ENCODE measurements at regions not wholly inside any gene's neighbourhood (a gene's known extent, or its start where the extent isn't known, plus 50 kb on each side); places are given as distances from the start of the nearest gene placed in this dataset.

DNA sequence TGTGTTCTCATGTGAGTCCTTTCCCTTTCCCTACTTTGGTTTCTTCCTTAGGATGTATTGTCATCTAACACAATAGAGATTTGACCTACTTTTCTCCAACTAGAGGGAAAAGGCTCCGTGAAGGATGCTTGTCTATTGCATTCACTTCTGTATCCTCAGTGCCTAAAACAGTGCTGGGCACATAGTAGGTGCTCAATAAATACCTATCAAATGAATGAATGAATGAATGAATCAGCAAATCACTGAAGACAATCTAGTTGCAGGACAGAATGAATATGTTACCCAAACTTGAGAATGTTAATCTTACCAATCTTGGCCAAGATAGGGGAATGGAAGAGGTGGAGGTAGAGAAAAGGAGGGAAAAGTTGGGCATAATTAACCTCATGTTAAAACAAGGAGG lies 131.2 kb upstream of the FOXN2 start:
- Mint-ChIP-seq H3K27ac (no peak overlapping the region), H3K36me3 (ENCODE audit: low read depth) (no peaks in the 10 kb centered on the region), H3K4me1 (peaks cover 22% of the 10 kb centered on the region), H3K9me3 (no peaks in the 10 kb centered on the region; the same call in 2 of the 3 replicates), H3K4me3 (no peak overlapping the region), H3K27me3 (ENCODE audit: insufficient read depth, low read depth, poor library complexity) (no peaks in the 10 kb centered on the region)
- Histone ChIP-seq H3F3A (replicated peaks; ENCODE audit: low read depth) (no peaks in the 10 kb centered on the region), H2AFZ (no peak overlapping the region), H3K27me3 (ENCODE audit: insufficient read depth) (no peaks in the 10 kb centered on the region), H3K4me2 (no peak overlapping the region), H3K79me2 (replicated peaks; ENCODE audit: insufficient read depth) (no peaks in the 10 kb centered on the region), H3K36me3 (ENCODE audit: insufficient read depth) (no peaks in the 10 kb centered on the region), H4K20me1 (replicated peaks; ENCODE audit: insufficient read depth) (no peaks in the 10 kb centered on the region), H3K27ac (ENCODE audit: low read depth) (no peak overlapping the region), H3K9me2 (ENCODE audit: insufficient read depth) (no peaks in the 10 kb centered on the region; the same call in none of the 2 replicates), H3K4me1 (ENCODE audit: insufficient read depth) (peaks cover 22% of the 10 kb centered on the region), H3K4me3 (no peak overlapping the region)
- ATAC-seq = no peak
- DNase-seq (ENCODE audit: low spot score) = no peak
- TF ChIP-seq NANOG (IDR thresholded peaks at IDR 0.05; ENCODE audit: borderline replicate concordance) (no peak), ZNF331 (CRISPR knock-in tag; IDR thresholded peaks at IDR 0.05; ENCODE audit: low read depth) (no peak), ZNF114 (CRISPR knock-in tag; IDR thresholded peaks at IDR 0.05) (no peak), EZH2 (IDR thresholded peaks at IDR 0.05; ENCODE audit: low read depth, unreplicated experiment) (no peak), STAT1 (IDR thresholded peaks at IDR 0.05; ENCODE audit: unreplicated experiment) (no peak)
- TF ChIP-seq, protein P1, sequence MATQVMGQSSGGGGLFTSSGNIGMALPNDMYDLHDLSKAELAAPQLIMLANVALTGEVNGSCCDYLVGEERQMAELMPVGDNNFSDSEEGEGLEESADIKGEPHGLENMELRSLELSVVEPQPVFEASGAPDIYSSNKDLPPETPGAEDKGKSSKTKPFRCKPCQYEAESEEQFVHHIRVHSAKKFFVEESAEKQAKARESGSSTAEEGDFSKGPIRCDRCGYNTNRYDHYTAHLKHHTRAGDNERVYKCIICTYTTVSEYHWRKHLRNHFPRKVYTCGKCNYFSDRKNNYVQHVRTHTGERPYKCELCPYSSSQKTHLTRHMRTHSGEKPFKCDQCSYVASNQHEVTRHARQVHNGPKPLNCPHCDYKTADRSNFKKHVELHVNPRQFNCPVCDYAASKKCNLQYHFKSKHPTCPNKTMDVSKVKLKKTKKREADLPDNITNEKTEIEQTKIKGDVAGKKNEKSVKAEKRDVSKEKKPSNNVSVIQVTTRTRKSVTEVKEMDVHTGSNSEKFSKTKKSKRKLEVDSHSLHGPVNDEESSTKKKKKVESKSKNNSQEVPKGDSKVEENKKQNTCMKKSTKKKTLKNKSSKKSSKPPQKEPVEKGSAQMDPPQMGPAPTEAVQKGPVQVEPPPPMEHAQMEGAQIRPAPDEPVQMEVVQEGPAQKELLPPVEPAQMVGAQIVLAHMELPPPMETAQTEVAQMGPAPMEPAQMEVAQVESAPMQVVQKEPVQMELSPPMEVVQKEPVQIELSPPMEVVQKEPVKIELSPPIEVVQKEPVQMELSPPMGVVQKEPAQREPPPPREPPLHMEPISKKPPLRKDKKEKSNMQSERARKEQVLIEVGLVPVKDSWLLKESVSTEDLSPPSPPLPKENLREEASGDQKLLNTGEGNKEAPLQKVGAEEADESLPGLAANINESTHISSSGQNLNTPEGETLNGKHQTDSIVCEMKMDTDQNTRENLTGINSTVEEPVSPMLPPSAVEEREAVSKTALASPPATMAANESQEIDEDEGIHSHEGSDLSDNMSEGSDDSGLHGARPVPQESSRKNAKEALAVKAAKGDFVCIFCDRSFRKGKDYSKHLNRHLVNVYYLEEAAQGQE (IDR thresholded peaks at IDR 0.05; ENCODE audit: unreplicated experiment) = no peak
- TF ChIP-seq, protein P2, sequence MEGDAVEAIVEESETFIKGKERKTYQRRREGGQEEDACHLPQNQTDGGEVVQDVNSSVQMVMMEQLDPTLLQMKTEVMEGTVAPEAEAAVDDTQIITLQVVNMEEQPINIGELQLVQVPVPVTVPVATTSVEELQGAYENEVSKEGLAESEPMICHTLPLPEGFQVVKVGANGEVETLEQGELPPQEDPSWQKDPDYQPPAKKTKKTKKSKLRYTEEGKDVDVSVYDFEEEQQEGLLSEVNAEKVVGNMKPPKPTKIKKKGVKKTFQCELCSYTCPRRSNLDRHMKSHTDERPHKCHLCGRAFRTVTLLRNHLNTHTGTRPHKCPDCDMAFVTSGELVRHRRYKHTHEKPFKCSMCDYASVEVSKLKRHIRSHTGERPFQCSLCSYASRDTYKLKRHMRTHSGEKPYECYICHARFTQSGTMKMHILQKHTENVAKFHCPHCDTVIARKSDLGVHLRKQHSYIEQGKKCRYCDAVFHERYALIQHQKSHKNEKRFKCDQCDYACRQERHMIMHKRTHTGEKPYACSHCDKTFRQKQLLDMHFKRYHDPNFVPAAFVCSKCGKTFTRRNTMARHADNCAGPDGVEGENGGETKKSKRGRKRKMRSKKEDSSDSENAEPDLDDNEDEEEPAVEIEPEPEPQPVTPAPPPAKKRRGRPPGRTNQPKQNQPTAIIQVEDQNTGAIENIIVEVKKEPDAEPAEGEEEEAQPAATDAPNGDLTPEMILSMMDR (conservative IDR thresholded peaks at IDR 0.05; ENCODE audit: low read depth in 2 of 2) = no peak

DNA sequence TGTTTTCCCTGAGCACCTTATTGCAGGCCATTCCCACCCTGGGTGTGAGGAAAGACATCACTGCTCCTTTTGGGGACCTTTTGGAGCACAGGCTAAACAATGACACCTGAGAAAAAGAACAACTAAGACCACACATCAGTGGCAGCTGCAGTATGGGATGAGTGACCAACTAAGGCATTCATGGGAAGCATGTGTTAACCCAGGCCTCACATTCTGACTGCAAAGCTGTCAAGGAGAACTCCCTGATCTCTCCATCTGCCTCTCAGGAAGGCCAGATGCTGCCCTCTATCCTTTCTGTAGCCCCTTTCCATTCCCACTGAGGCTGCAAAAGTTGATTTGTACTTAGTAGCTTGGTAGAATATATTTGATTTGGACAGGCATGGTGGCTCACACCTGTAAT lies 130.5 kb upstream of the FOXN2 start:
- H3K4me3 Mint-ChIP-seq = no peak overlapping the region
- Histone ChIP-seq H3K4me3 (no peak overlapping the region), H3K27me3 (ENCODE audit: insufficient read depth) (no peaks in the 10 kb centered on the region), H2AFZ (no peak overlapping the region), H3K36me3 (ENCODE audit: insufficient read depth) (no peaks in the 10 kb centered on the region), H3K79me2 (replicated peaks; ENCODE audit: insufficient read depth) (no peaks in the 10 kb centered on the region), H4K20me1 (replicated peaks; ENCODE audit: insufficient read depth) (no peaks in the 10 kb centered on the region), H3K27ac (ENCODE audit: low read depth) (no peak overlapping the region), H3K4me1 (ENCODE audit: insufficient read depth) (peaks cover 22% of the 10 kb centered on the region), H3F3A (replicated peaks; ENCODE audit: low read depth) (no peaks in the 10 kb centered on the region), H3K9me2 (ENCODE audit: insufficient read depth) (no peaks in the 10 kb centered on the region; the same call in 1 of the 2 replicates), H3K4me2 (no peak overlapping the region)
- no peak overlapping the region for H3K27ac Mint-ChIP-seq
- no peaks in the 10 kb centered on the region for H3K27me3 Mint-ChIP-seq (ENCODE audit: insufficient read depth, low read depth, poor library complexity)
- no peak for DNase-seq (ENCODE audit: low spot score)
- H3K36me3 Mint-ChIP-seq (ENCODE audit: low read depth) = no peaks in the 10 kb centered on the region
- peaks cover 22% of the 10 kb centered on the region for H3K4me1 Mint-ChIP-seq
- no peaks in the 10 kb centered on the region for H3K9me3 Mint-ChIP-seq
- no peak for ATAC-seq
- TF ChIP-seq STAT1 (IDR thresholded peaks at IDR 0.05; ENCODE audit: unreplicated experiment) (no peak), NANOG (IDR thresholded peaks at IDR 0.05; ENCODE audit: borderline replicate concordance) (no peak), CREB1 (CRISPR knock-in tag; IDR thresholded peaks at IDR 0.05; ENCODE audit: low read depth) (no peak), EZH2phosphoT487 (IDR thresholded peaks at IDR 0.05; ENCODE audit: unreplicated experiment) (no peak), JUNB (IDR thresholded peaks at IDR 0.05; ENCODE audit: unreplicated experiment) (no peak), ZNF114 (CRISPR knock-in tag; IDR thresholded peaks at IDR 0.05) (no peak), POLR2AphosphoS5 (IDR thresholded peaks at IDR 0.05; ENCODE audit: low read depth) (no peak), ZNF331 (CRISPR knock-in tag; IDR thresholded peaks at IDR 0.05; ENCODE audit: low read depth) (no peak), EZH2 (IDR thresholded peaks at IDR 0.05; ENCODE audit: low read depth, unreplicated experiment) (no peak)
- TF ChIP-seq, protein P1 (IDR thresholded peaks at IDR 0.05; ENCODE audit: unreplicated experiment) = no peak
- TF ChIP-seq, protein P2 (conservative IDR thresholded peaks at IDR 0.05; ENCODE audit: low read depth in 2 of 2) = no peak

Data from GM23338 (cell line).